Inferior parietal cortex (tissue), 1 donor: ENCODE measurements at regions not wholly inside any gene's neighbourhood (a gene's known extent, or its start where the extent isn't known, plus 50 kb on each side); places are given as distances from the start of the nearest gene placed in this dataset.
"Not testable (repeated sequence)": the region's sequence is repeated elsewhere in the genome, so short reads cannot be mapped to it uniquely, and the experiment has no call there.

Experiments used
- DNase-seq: peaks from one replicate; pipeline ENCODE4 v3.0.0-alpha.2; 2016; ENCODE audit errors: extremely low spot score

DNA sequence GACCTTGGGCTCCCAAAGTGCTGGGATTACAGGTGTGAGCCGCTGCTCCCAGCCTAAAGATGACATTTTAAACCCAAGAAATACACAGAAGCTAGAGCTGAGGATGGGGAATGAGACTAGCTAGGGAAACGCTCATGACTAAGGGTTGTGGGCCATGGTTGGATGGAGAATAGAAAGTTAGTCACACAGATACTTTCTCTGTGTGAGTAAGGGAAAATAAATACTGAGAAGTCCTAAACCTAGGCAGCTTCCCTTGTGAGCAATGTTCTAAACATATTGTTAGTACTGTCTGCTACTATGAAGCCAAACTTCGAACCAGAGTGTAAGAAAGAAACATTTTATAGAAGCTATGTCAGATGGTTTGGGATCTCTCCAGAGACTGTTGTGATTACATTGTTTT, 304.8 kb upstream of the STAC start:
- DNase-seq, result no peak

DNA sequence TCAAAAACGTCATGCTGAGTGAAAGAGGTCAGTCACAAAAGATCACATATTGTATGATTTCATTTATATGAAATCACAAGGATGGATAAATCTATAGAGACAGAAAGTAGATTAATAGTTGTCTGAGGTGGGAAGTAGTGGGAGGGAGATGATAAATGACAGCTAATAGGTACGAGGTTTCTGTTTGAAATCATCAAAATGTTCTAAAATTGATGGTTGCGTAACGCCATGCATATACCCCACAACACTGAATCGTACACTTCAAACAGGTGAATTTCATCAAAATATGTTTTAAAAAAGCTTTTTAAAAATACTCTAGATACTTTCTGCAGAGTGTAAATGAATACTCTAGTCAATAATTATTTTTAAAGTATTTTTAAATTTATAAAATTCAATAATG, 303.0 kb upstream of the STAC start:
- no peak for DNase-seq

DNA sequence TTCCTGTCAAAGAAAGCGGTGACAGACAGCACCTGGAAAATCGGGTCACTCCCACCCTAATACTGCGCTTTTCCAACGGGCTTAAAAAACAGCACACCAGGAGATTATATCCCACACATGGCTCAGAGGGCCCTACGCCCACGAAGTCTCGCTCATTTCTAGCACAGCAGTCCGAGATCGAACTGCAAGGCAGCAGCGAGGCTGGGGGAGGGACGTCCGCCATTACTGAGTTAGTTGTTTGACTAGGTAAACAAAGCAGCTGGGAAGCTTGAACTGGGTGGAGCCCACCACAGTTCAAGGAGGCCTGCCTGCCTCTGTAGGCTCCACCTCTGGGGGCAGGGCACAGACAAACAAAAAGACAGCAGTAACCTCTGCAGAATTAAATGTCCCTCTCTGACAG, 297.3 kb upstream of the STAC start:
- not testable (repeated sequence) for DNase-seq

DNA sequence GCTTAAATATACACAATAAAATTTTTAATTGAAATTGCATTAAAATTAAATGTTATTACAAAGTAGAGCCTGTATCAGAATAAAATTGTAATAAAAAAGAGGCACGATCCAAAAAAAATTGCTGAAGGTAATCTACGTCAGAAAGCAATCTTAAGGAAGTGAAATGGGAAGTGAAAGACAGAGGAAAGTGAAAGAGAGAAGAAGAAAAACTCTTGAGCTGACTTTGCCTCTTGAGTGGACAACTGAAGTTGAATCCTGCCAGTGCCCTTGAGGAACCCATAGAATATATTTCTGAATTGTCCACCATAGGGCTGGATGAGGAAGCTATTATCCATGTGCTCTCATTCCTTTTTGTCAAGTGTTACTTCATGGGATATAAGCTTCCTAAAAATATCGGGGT, 285.1 kb upstream of the STAC start:
- DNase-seq, result no peak

DNA sequence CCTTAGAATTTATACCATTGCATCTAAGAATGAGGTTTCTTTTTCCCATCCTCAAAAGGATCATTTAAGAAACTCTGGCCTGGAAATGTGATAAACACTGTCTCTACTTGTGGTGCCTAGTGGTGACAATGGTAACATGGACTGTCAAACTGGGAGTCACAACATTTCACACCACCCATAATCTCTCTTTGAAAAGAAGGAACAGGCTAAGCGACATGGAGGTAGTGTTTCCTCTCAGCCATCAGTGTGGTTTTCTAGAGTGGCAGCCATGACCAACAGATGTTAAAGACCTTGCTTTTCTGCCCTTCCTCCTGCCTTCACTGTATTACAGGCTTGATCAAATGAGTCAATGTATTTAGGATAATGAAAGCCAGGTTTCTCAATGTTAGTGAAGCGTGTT, 283.1 kb upstream of the STAC start:
- no peak for DNase-seq

DNA sequence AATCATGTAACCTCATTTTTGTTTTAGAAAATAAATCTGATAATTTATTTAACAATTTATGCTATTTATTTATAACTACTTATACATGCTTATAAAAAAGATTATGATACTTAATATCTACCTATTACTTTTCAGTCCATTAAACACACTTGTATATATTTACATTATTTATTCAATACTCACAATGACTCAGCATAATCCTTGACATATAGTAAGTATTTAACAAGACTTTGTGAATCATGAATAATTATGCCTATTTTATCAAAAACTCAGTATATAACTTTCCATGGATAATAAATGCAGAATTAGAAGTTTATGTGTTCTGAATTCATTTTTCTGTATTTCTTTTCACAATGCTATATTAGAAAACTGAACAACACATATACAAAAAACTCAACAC, 266.0 kb upstream of the STAC start:
- no peak for DNase-seq

DNA sequence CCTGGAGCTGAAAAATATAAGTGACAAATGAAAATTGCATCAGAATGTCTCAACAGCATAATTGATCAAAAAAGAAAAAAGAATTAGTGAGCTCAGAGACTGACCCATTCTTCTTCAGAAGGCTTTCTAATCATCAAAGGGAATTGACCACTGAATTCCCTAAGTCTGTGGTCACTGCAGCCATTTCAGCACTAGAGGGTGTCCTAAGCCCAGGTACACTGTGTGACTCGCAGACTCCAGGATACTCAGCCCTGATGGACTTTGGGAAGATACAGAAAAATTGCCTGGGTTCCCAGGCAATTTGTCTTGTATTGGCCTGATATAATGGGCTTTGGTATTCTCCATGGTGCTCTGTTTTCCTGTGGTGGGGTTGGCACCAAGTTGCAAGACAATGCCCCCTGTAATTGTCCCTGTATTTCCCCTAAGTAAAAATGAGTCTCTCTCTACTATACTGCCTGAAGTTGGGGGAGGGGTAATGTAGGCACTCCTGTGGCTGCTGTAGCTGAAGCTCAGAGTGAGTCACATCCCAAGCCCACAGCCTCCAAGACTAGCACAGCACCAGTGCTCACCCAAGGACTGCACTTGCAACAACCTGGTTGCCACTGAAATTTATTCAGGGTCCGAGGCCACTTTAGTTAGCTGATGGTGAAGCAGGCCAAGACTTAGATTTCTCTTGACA, 256.0 kb upstream of the STAC start:
- DNase-seq, result no peak

DNA sequence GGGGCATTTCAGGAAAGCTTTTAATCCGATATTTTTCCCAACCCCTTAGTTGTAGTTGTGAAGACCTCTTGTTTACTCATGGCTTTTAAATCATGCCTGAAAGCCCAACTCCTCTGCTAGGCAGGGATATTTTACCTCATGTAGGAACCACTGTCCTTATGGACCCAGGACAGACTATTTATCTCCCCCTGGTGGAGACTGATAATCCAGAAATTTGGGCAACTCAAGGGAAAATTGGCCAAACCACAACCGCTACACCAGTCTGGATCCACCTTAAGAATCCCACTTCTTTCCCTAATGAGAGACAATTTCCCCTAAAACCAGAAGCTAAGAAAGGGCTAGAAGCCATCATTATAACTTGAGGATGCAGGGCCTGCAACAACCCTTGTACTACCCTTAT, 248.1 kb upstream of the STAC start:
- no peak for DNase-seq

DNA sequence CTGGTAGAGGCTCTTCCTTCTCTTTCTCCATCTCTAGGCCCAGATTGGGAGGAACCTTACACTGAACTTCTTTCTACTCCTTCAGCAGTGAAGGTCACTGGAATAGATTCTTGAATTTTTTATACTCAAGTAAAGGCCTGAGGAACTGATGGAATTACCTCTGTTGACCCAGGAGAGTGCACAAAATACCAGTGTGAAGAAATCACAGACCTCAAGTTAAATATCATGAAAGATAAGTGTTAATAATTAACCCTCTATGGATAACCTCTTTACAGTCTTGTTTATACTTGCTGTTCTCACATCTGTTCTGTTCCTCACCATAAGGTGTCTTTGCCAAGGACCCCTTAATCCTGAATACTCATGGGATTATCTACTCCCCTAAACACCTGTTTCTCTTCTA, 244.4 kb upstream of the STAC start:
- no peak for DNase-seq

DNA sequence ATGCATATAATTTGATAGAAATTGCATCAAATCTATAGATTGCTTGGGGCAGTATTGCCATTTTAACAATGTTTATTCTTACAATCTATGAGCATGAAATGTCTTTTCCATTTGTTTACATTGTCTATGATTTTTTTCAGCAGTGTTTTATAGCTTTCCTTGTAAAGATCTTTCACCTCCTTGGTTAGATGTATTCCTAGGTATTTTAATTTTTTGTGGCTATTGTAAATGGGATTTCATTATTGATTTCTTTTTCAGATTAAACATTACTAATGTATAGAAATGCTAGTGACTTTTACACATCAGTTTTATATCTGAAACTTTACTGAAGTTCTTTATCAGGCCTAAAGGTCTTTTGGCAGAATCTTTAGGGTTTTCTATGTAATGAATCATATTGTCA, 237.6 kb upstream of the STAC start:
- no peak for DNase-seq

DNA sequence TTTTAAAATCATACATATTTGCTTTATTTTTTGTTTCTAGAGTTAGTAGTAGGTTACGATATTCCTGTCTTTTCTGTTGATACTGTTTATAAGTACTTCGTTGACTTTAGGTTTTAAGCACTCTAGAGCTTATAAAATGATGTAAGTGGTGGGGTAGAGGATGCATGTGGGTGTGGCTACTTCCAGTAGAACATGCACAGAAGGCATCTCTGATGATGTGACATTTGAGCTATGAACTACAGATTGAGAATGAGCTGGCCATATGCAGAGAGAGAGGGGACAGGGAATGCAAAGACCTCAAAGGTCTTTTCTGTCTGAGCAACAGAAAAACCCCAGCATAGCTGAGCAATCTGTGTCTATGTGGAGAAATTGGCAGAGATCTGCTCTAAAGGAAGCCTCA, 233.9 kb upstream of the STAC start:
- DNase-seq, result no peak

DNA sequence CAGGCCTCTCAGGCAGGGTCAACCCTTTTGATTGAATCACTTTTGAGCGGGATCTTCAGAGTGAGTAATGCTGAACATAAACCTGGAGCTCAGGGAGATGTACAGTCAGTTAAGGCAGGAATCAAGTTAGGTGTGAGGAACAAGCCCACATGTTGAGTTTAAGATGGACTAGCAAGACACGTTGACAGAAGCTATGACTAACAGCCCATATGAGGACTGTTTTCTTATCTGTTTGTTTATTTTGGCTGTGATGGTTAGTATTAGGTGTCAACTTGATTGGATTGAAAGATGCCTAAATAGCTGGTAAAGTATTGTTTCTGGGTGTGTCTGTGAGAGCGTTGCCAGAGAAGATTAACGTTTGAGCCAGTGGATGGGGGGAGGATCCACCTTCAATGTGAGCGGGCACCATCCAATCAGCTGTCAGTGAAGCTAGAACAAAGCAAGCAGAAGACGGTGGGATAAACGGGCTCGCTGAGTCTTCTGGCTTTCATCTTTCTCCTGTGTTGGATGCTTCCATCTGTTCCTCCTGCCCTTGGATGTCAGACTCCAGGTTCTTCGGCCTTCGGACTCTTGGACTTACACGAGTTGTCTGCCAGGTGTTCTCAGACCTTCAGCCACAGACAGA, 232.3 kb upstream of the STAC start:
- no peak for DNase-seq

DNA sequence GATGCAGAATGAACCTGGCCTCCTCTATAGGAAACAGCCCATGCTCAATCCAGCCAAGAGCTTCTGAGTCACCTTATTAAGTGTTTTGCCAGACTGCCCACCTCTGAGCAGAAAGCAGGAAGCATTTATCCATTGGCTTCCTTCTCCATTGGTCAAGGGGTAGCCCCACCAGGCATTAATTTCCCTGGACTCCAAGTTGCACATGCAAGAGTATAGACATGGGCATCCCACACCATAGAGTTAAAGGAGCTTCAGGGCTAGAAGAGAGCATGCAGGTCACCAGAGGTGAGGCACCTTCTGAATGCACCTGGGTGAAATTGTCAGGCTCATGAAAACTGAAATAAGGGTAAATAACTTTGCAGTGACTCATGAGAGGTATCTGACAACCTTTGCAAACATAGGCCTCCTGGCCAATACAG, 230.8 kb upstream of the STAC start:
- no peak for DNase-seq

DNA sequence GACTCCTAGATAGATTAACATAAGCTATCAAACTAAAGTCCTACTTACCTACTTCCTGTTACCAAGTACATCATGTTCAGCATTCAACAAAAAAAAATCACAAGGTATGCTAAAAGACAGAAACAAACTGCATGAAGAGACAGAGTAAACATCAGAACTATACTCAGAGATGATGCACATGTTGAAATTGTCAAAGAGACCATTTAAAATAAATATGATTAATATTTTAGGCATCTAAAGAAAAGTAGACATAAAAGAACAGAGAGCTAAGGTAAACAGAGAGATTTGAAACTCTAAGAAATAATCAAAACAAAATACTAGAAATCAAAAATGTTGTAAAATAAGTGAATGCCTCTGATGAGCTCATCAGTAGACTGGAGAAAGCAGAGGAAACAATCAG, 224.8 kb upstream of the STAC start:
- DNase-seq, result no peak

DNA sequence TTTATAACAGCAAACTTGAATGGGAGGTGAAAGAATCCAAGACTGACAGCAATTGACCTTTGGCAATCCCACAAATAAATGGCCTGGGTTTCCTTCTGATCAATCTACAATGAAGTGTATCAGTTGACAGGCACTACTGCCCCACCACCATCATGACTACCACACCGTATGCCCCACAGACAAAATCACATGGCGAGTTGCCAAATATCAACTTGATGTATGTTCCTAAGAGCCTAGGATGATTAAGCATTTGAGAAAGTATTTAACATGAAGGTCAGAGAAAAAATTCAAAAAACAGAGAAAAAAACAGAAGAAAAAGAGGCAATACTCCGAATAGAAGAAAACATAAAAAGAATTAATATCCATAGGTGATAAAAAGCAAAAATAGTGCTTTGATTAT, 215.9 kb upstream of the STAC start:
- no peak for DNase-seq

DNA sequence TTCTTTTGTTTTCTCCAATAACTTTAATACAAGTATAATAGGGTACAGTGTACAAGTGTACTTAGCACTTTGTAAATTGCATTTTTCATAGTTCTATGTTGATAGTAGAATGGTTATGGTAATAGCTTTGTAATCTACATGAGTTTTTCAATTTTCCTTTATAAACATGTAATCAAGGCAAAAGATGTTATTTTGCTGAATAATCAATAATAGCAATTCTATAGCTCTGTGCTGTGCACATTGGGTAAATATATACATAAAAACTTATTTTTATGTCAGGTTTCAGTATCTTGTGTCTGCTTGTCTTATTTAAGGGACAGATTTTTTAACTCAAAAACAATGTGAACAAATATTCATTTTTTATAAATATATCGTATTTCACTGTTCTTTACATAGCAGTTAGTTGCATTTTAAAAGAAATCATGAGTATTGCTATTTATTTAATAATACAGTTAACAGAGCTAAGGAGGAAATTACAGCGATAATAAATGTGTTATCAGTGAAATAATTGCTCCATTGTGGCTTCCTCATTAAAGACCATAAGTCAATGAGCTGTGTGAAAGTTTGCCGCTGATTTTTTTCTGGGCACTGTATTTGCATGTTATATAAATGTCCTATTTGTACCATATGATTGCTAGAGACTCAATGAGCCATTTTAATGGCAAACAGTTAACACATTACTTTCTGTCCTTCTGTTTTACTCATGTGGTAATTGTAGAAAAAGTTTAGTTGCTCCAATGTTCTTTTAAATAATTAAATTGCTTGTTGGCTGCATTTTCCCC, 214.6 kb upstream of the STAC start:
- DNase-seq, result no peak

DNA sequence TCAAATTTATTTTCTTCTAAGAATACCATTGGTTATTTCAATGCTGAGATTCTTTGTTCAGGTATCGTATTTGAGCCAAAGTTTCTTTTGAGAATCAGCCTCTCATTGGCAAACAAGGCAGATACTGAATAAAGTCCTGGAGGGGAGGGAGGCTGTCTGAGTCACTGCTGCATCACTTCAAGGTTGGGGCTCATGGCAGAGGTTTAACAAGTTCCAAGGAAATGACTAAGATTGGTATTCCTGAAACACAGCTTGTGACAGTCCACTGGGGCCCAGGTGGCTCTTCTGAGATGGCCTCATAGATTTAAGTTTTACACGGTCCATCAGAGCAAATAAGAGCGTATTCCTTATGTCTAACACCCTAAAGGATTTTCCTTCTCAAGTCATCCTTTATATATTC, 213.8 kb upstream of the STAC start:
- no peak for DNase-seq

DNA sequence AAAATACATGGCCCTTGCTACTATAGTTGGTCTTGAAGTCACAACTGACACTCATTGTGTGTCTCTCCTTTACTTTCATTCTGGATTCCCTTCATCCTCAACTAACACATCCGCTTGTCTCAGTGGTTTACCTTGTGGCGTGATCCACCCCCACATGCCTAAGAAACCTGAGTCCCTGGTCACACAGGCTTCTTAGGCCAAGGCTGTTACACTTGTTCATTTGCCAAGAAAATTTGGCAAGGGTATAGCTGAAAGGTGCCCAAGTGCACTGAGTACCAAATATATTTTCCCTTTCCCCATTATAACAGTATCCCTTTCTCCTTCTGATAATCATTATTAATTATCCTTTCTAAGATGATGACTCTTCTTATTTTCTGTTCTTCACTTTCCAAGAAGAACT, 207.6 kb upstream of the STAC start:
- DNase-seq, result no peak

DNA sequence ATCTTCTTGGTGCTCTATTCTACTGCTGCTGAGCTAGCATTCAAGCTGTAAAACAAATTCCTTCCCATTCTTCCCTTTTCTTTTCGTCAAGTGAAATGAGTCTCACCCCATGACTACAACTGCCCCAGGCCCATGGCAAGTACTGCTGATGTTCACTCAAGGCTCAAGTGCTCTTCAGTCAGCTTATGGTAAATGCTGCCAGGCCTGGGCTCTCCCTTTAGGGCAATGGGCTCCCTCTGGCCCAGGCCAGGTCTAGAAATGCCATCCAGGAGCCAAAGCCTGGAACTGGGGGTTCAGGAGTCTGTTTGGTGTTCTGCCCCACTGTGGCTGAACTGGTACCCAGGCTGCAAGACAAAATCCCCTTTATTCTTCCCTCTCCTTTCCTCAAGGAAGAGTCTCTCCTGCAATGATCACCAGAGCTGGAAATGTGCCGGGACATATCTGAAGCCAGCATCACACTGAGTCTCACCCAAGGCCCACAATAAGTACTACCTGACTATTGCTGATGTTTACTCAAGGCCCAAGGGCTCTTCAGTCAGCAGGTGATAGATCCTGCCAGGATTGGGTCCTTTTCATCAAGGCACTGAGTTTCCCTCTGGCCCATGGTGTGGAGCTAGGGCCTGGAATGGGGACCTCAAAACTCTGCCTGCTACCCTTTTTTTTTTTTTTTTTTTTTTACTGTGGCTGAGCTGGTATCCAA, 205.0 kb upstream of the STAC start:
- DNase-seq, result no peak

DNA sequence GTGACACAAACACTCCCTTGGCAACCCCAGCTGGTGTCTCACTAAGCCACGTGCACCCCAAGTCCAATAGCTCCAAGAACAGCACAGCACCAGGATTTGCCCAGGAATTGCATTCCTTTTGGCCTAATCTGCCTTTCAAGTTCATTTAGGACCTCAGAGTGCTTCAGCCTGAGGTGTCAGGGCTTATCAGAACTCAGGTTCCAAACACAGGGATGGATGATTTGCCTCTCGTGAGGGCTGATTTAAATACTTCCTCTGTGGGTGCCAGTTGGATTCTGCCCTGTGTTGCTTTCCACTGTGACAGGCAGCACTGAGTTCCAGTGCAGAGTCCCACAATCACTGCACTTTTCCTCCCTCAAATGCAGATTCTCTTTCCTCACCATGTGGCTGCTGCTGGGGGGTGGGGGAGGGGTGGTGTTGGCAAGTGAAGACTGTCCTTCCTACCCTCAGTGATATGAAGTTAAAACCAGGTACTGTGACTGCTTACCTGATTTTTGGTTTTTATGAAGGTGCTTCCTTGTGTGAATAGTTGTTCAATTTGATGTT, 204.3 kb upstream of the STAC start:
- DNase-seq, result no peak

DNA sequence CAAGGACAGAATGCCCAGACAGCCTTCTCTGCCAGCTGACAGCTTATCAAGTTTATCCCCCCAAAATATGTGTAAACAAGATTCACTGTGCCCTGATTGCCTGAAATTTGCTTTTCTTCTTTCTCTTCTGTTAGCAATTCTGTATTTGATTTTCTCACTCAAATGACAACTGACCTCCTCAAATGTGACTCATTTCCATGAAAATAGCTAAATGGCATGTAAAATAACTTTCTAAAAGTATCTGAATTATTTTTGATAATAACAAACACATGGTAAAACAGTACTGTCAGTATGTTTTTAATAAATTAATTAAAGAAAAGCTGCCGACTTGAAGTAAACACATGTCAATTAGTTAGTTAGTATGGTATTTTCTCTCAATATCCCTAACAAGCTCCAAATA, 202.3 kb upstream of the STAC start:
- no peak for DNase-seq

DNA sequence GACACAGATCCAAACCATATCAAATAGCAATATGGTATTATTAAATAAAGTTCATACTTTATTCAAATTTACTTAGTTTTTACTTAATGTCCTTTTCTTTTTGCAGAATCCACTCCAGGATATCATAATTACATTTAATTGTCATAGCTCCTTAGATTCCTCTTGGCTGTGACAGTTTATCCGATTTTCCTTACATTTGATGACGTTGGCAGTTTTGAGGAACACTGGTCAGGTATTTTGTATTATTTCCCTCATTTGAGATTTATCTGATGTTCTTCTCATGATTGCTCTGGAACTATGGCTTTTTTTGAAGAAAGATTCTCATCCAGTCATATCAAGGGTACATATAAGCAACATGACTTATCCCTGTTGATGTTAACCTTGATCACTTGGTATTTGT, 198.3 kb upstream of the STAC start:
- no peak for DNase-seq
